Thyroid gland (tissue), 4 donors: ENCODE measurements at regions not wholly inside any gene's neighbourhood (a gene's known extent, or its start where the extent isn't known, plus 50 kb on each side); places are given as distances from the start of the nearest gene placed in this dataset.
"Not testable (repeated sequence)": the region's sequence is repeated elsewhere in the genome, so short reads cannot be mapped to it uniquely, and the experiment has no call there.

Experiments used
- POLR2A ChIP-seq, 2 donors: fragments of 450-650 bp; IDR thresholded peaks; one replicate each; pipeline ENCODE4 v1.6.1; 2017; ENCODE audit warnings: antibody characterized with exemption in 2 of 2, mild to moderate bottlenecking in 2 of 2, moderate library complexity in 1 of 2
- TF ChIP-seq, protein P1 (sequence below), 6 experiments: fragments of 200-600 bp in 3 of 6; fragments of 450-650 bp in 3 of 6; sonication (generic) in 3 of 6; IDR thresholded peaks; one replicate each; pipeline ENCODE4 v1.5.1; 2016 to 2019; ENCODE audit warnings: antibody characterized with exemption in 6 of 6, mild to moderate bottlenecking in 2 of 6, inconsistent platforms in 1 of 6, moderate library complexity in 1 of 6

- TF ChIP-seq, protein P1, sequence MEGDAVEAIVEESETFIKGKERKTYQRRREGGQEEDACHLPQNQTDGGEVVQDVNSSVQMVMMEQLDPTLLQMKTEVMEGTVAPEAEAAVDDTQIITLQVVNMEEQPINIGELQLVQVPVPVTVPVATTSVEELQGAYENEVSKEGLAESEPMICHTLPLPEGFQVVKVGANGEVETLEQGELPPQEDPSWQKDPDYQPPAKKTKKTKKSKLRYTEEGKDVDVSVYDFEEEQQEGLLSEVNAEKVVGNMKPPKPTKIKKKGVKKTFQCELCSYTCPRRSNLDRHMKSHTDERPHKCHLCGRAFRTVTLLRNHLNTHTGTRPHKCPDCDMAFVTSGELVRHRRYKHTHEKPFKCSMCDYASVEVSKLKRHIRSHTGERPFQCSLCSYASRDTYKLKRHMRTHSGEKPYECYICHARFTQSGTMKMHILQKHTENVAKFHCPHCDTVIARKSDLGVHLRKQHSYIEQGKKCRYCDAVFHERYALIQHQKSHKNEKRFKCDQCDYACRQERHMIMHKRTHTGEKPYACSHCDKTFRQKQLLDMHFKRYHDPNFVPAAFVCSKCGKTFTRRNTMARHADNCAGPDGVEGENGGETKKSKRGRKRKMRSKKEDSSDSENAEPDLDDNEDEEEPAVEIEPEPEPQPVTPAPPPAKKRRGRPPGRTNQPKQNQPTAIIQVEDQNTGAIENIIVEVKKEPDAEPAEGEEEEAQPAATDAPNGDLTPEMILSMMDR (IDR thresholded peaks at IDR 0.05), result not testable (repeated sequence)
- not testable (repeated sequence) for TF ChIP-seq POLR2A (IDR thresholded peaks at IDR 0.05)
Observed at GRCh38 chr7:128592209-128592608, 79.9 kb upstream of the GARIN1A start.
